Loucy (cell line): ENCODE measurements at regions not wholly inside any gene's neighbourhood (a gene's known extent, or its start where the extent isn't known, plus 50 kb on each side); places are given as distances from the start of the nearest gene placed in this dataset.

Source experiments
- H2AFZ ChIP-seq: fragments of 200-600 bp; sonication (generic); 2 replicates; pipeline ENCODE4 v1.6.0; 2016; ENCODE audit warnings: antibody characterized with exemption, mild to moderate bottlenecking, low read length, moderate library complexity
- H3F3A ChIP-seq: fragments of 200-600 bp; 2 replicates; pipeline ENCODE4 v1.6.0; 2016; ENCODE audit warnings: antibody characterized with exemption, low read depth, mild to moderate bottlenecking
- H3K27me3 ChIP-seq: fragments of 200-600 bp; sonication (generic); 2 replicates; pipeline ENCODE4 v1.6.1; 2014; ENCODE audit warnings: low read length, mild to moderate bottlenecking; ENCODE audit not compliant: insufficient read depth, poor library complexity, severe bottlenecking
- H3K36me3 ChIP-seq: fragments of 200-600 bp; sonication (generic); 2 replicates; pipeline ENCODE4 v1.6.1; 2016; ENCODE audit warnings: low read length; ENCODE audit not compliant: insufficient read depth
- H3K4me1 ChIP-seq: fragments of 200-600 bp; sonication (generic); 2 replicates; pipeline ENCODE4 v1.5.1; 2014; ENCODE audit warnings: low read length, mild to moderate bottlenecking; ENCODE audit not compliant: insufficient read depth, poor library complexity, severe bottlenecking
- H3K4me2 ChIP-seq: fragments of 200-600 bp; sonication (generic); 2 replicates; pipeline ENCODE4 v1.6.0; 2014; ENCODE audit warnings: antibody characterized with exemption, low read length, low read depth, mild to moderate bottlenecking; ENCODE audit not compliant: poor library complexity, severe bottlenecking
- H3K4me3 ChIP-seq: fragments of 200-600 bp; sonication (generic); 2 replicates; pipeline ENCODE4 v1.5.1; 2014; ENCODE audit warnings: low read length, mild to moderate bottlenecking, mixed read lengths; ENCODE audit not compliant: poor library complexity, severe bottlenecking
- H3K79me2 ChIP-seq: fragments of 200-600 bp; sonication (generic); 2 replicates; pipeline ENCODE4 v1.6.1; 2014; ENCODE audit warnings: low read length; ENCODE audit not compliant: insufficient read depth
- H3K9ac ChIP-seq: fragments of 200-600 bp; sonication (generic); 2 replicates; pipeline ENCODE4 v1.6.0; 2014; ENCODE audit warnings: mild to moderate bottlenecking, low read depth, low read length, moderate library complexity; ENCODE audit not compliant: poor library complexity, severe bottlenecking
- H3K9me2 ChIP-seq: fragments of 200-600 bp; sonication (generic); replicated peaks from 2 replicates; pipeline ENCODE4 v1.6.1; 2016; ENCODE audit warnings: low read depth, low read length, mixed read lengths
- H3K9me3 ChIP-seq: fragments of 200-600 bp; sonication (generic); 2 replicates; pipeline ENCODE4 v1.6.1; 2014; ENCODE audit warnings: mild to moderate bottlenecking, antibody characterized with exemption, low read length, low read depth; ENCODE audit not compliant: insufficient read depth
- H4K20me1 ChIP-seq: fragments of 200-600 bp; sonication (generic); 2 replicates; pipeline ENCODE4 v1.6.0; 2014; ENCODE audit warnings: antibody characterized with exemption, low read length, mild to moderate bottlenecking; ENCODE audit not compliant: insufficient read depth, poor library complexity, severe bottlenecking
- CTCF ChIP-seq: fragments of 200-600 bp; sonication (generic); conservative IDR thresholded peaks from 2 replicates; pipeline ENCODE4 v1.5.1; 2014; ENCODE audit warnings: mild to moderate bottlenecking, antibody characterized with exemption, low read length
- EZH2phosphoT487 ChIP-seq: fragments of 200-600 bp; IDR thresholded peaks from 2 replicates; pipeline ENCODE4 v1.6.1; 2018; ENCODE audit warnings: antibody characterized with exemption, mild to moderate bottlenecking, moderate library complexity, borderline replicate concordance

DNA sequence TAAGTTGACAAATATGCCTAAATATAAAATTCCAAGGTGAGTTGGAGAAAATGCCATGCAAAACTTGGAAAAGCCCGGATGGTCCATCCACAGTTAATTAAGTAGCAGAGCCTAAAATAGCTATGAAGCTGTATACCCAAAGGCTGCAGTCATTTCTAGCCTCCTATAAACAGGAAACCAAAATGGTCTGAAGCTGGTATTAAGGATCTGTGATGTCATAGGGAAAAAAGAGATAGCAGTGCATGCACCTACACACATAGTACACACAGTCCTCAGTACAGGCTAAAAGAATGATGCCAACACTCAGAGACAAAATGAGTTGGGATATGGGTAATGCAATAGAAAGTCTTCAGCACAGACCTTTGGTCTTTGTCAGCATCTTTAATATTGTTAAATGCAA lies 736.9 kb downstream of the EFNB2 start:
- Histone ChIP-seq H4K20me1 (no peaks in the 10 kb centered on the region), H3K36me3 (no peaks in the 10 kb centered on the region), H3K4me2 (no peak overlapping the region), H3K9me3 (no peaks in the 10 kb centered on the region), H3K9me2 (no peaks in the 10 kb centered on the region), H3K4me3 (no peak overlapping the region), H3K9ac (no peak overlapping the region), H3K4me1 (no peaks in the 10 kb centered on the region), H3K27me3 (no peaks in the 10 kb centered on the region), H2AFZ (no peak overlapping the region), H3K79me2 (no peaks in the 10 kb centered on the region), H3F3A (no peaks in the 10 kb centered on the region)
- TF ChIP-seq CTCF (no peak), EZH2phosphoT487 (no peak)

DNA sequence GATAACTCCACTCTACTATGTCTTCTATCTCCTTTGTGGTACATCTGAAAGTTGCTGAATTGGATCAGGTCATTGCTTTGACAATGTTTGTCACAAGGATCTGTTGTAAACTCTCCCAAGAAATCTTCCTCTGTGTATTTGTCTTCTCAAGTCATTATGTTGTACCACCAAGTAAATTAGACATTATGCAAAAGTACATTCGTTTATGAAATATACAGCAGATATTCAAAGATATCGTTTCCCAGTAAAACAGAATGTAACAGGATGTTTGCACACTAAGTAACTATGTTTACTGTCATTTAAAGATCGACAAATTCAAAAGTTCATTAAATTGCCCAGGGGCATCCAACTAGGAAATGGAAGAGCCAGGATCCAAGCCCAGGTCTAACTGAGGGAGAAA lies 739.4 kb downstream of the EFNB2 start:
- Histone ChIP-seq H4K20me1 (no peaks in the 10 kb centered on the region), H3K9ac (no peak overlapping the region), H3F3A (no peaks in the 10 kb centered on the region), H3K27me3 (no peaks in the 10 kb centered on the region), H3K4me1 (no peaks in the 10 kb centered on the region), H3K4me2 (no peak overlapping the region), H3K9me2 (no peaks in the 10 kb centered on the region), H3K79me2 (no peaks in the 10 kb centered on the region), H3K4me3 (no peak overlapping the region), H3K9me3 (no peaks in the 10 kb centered on the region), H3K36me3 (no peaks in the 10 kb centered on the region), H2AFZ (no peak overlapping the region)
- no peak for TF ChIP-seq EZH2phosphoT487
- no peak for TF ChIP-seq CTCF

- H3F3A ChIP-seq: no peaks in the 10 kb centered on the region
- no peaks in the 10 kb centered on the region for H3K9me2 ChIP-seq
- H3K36me3 ChIP-seq: no peaks in the 10 kb centered on the region
- no peak overlapping the region for H3K4me2 ChIP-seq
- H4K20me1 ChIP-seq: no peaks in the 10 kb centered on the region
- no peaks in the 10 kb centered on the region for H3K79me2 ChIP-seq
- no peak overlapping the region for H2AFZ ChIP-seq
- no peak overlapping the region for H3K9ac ChIP-seq
- H3K4me1 ChIP-seq: no peaks in the 10 kb centered on the region
- TF ChIP-seq CTCF: no peak
- no peak for TF ChIP-seq EZH2phosphoT487
- H3K9me3 ChIP-seq: no peaks in the 10 kb centered on the region
- H3K4me3 ChIP-seq: no peak overlapping the region
- H3K27me3 ChIP-seq: no peaks in the 10 kb centered on the region
Measured at GRCh38 chr13:105790923-105791322, 744.5 kb downstream of the EFNB2 start.
